NCI-H2107 treated with DMSO at 0.1 percent for 48 hours (cell line): ENCODE measurements at regions not wholly inside any gene's neighbourhood (a gene's known extent, or its start where the extent isn't known, plus 50 kb on each side); places are given as distances from the start of the nearest gene placed in this dataset.

Source experiments
- DNase-seq: peaks from one replicate; lab custom pipeline; 2025; ENCODE audit not compliant: unreplicated experiment; lab: John Stamatoyannopoulos, UW

GRCh38 chr17:79326814-79327213 lies 252.2 kb downstream of the ENGASE start:
- DNase-seq: peak; percentile 13

- DNase-seq: no peak
Observed at GRCh38 chr17:79325709-79326430, 251.2 kb downstream of the ENGASE start.

- no peak for DNase-seq
Observed at GRCh38 chr17:79324194-79324593, 249.6 kb downstream of the ENGASE start.

- DNase-seq: no peak
Observed at GRCh38 chr17:79323566-79323965, 248.9 kb downstream of the ENGASE start.

GRCh38 chr17:79322211-79323123 lies 247.8 kb downstream of the ENGASE start:
- DNase-seq: no peak

- no peak for DNase-seq
Observed at GRCh38 chr17:79320331-79320730, 245.7 kb downstream of the ENGASE start.

- no peak for DNase-seq
Observed at GRCh38 chr17:79317916-79318315, 243.3 kb downstream of the ENGASE start.

GRCh38 chr17:79316805-79317204 lies 242.2 kb downstream of the ENGASE start:
- DNase-seq: no peak

GRCh38 chr17:79315358-79316105 lies 240.9 kb downstream of the ENGASE start:
- DNase-seq: no peak

GRCh38 chr17:79314617-79315357 lies 240.2 kb downstream of the ENGASE start:
- DNase-seq: no peak

- DNase-seq: no peak
Observed at GRCh38 chr17:79311373-79311772, 236.7 kb downstream of the ENGASE start.

GRCh38 chr17:79306424-79307318 lies 232.0 kb downstream of the ENGASE start:
- peak; percentile 56 for DNase-seq

- DNase-seq: no peak
Observed at GRCh38 chr17:79305768-79306423, 231.3 kb downstream of the ENGASE start.

GRCh38 chr17:79305376-79305767 lies 230.7 kb downstream of the ENGASE start:
- DNase-seq: no peak

- DNase-seq: no peak
Observed at GRCh38 chr17:79304884-79305283, 230.3 kb downstream of the ENGASE start.

GRCh38 chr17:79303641-79304205 lies 229.1 kb downstream of the ENGASE start:
- no peak for DNase-seq

GRCh38 chr17:79301469-79301868 lies 226.8 kb downstream of the ENGASE start:
- no peak for DNase-seq

- DNase-seq: no peak
Observed at GRCh38 chr17:79299349-79299748, 224.7 kb downstream of the ENGASE start.

GRCh38 chr17:79298799-79299198 lies 224.2 kb downstream of the ENGASE start:
- peak; percentile 76 for DNase-seq
